Stimulated activated CD8-positive, alpha-beta memory T cell treated with anti-CD3 and anti-CD28 coated beads, Interleukin-4, amount 100 ng/mL, for 48 hours (primary cell): ENCODE measurements at regions not wholly inside any gene's neighbourhood (a gene's known extent, or its start where the extent isn't known, plus 50 kb on each side); places are given as distances from the start of the nearest gene placed in this dataset.

Source experiments
- DNase-seq: peaks from one replicate; pipeline ENCODE4 v3.0.0-alpha.2; 2020

DNA sequence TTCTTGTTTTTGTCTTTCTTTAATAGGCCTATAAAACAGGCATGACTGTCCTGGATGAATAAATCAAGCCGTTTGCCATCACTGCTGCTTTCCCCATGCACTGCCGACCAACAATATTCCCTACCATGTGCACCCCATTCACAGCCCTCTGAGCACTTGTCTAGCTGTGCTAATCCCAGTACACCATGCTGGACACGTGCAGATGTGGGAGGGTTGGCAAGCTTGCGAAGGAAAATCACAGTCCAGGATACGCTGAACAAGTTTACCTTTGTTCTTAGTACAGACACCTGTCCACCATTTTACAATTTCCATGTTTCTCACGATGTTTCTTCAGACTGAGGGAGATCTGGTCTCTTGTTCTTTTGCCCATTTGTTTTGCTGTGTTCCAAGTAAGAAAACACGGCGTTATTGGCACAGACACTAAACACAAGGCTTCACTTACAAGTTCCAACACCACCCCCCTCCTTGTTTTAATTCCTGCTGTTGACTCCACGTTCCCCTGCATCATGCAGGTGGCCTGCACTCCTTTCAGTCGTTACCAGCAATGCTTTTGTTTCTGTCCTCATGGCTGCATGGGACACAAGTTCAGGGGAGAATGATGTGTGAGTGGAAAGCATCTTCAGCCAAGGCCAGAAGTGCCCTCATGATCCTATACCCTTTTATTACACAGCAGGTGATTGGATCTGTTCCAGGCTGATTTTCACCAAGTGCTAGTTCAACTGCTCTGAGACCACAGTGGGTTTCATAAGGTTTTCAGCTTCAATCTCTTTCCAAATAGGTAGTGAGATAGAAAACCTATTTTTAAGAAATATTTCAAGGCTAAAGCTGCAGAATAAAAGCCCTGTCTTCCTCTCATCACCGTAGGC is 608.9 kb downstream of the IRX1 start:
- DNase-seq: no peak

DNA sequence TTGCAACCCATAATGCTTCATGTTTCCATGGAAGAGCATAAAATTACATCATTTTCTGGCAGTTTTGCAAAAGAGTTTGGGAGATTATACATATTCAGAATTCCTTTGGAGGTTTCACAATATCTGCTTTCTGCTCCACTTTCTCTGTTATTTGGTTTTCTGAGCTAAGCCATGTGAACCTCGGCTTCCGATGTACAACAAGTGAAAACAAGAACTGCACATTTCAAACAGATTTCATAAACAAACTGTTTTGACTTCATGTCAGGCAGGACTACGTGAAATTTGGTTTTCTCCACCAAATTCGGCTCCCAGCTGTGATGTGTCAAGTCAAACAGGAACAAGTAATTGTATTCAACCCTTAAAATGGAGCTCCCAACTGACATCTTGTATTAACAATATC is 609.8 kb downstream of the IRX1 start:
- DNase-seq: no peak

DNA sequence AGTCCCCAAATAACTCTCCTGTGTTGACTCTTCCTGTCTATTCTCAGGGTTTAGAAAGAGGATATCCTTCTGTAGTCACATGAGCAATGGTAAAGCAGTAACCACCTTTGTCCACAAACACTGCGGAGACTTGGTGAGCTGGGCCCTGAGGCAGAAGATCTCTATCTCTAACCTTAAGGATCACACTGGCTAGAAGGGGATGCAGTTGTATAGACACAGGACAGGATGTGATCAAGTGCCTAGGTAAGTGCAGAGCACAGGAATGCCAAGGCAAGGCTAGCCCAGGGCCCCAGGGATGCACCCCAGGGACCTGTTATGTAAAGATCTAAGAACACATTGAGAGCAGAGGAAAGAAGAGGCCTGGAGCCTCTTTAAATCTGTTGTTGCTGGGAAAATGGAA is 610.5 kb downstream of the IRX1 start:
- no peak for DNase-seq

GRCh38 chr5:4207486-4207885 is 611.9 kb downstream of the IRX1 start:
- DNase-seq: no peak

DNA sequence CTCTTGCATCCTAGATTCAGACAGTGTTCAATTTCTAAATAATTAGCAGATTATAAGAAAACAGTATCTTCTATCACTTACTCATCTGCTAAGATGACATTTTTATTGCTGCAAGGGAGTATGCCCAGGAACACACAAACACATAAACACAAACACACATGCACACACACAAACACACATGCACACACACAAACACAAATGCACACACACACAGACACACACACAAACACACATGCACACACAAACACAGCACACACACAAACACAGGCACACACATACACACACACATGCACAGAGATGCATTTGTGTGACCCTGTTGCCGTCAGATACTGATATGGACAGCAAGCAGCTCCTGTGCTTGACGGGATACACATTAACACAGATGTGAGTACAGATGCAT is 612.9 kb downstream of the IRX1 start:
- DNase-seq: no peak

GRCh38 chr5:4208996-4209395 is 613.4 kb downstream of the IRX1 start:
- DNase-seq: no peak

GRCh38 chr5:4212071-4212739 is 616.6 kb downstream of the IRX1 start:
- no peak for DNase-seq

GRCh38 chr5:4212981-4213819 is 617.6 kb downstream of the IRX1 start:
- no peak for DNase-seq

GRCh38 chr5:4215143-4215542 is 619.5 kb downstream of the IRX1 start:
- no peak for DNase-seq

GRCh38 chr5:4216142-4216541 is 620.5 kb downstream of the IRX1 start:
- no peak for DNase-seq

DNA sequence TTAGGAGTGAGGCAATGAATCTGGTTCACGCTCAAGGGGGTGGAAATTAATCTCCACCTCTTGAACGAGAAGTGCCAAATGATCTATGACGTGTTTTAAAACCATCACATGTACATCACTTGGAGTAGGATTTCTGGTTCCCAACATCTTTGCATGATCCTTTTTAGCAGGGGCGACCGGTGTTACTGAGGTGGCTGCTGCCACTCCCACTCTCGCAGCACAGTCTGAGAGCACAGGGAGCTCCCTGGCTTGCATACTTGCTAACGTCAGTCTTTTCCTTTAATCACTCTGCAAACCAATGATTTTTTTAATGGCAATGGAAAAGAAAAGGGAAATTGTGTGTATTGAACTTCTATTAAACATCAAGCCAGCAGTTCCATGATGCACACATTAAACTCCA is 624.4 kb downstream of the IRX1 start:
- no peak for DNase-seq

DNA sequence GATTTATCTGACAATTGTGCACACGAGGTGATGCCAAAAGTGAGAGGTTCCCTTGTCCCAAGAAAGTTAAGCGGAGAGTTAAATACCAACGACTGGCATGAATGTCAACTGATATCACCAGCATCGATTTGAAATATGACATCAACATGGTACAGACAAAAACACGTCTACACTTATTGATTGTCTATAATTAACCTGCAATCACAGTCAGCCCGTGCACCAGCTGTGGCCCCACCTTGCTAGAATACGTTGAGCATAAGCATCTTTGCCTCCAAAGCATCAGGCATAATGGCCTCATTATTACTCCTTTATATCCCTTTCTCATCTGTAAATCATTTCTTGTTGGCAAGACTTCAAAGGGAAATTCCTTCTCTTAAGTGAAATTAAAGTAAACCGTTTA is 625.4 kb downstream of the IRX1 start:
- no peak for DNase-seq

DNA sequence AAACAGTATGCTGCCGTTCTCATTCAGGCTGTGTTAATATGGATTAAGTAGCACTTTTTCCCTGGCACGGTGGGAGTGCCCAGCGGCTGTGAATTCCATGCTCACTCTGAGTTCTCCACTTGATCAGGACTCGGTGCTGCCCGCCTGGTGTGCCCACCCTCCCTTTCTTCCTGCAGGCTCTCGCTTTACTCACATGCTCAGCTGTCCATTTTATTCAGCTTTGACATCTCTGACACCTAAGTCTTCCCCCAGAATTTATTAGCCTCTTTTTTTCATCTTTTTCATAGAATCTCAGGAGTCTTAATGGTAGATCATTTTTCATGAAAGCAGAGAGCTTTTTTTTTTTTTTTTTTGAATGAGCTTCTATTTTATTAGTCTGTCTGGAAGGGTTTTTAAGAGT is 626.5 kb downstream of the IRX1 start:
- DNase-seq: no peak

GRCh38 chr5:4222821-4223220 is 627.2 kb downstream of the IRX1 start:
- no peak for DNase-seq

- DNase-seq: no peak
These were observed 630.1 kb downstream of the IRX1 start for GRCh38 chr5:4225741-4226140.

- no peak for DNase-seq
These were observed 630.9 kb downstream of the IRX1 start for GRCh38 chr5:4226565-4226964.

DNA sequence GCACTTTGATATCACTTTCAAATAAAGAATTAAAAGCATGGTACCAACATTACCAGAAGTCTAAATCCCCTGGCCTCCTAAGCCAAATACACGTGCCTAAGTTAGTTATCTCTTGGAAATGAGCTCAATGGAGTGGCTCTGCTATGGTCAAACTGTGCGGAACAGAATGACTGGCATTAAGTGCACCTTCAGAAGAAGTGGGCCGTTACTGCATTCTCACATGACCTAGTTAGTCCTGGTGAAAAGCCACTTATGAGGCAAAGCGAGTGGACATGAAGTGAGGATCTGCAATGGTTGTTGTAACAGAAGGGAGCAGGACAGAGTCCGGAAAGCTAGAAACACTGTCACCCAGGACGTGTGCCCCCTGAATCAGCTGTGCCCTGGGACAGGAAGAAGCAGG is 633.1 kb downstream of the IRX1 start:
- DNase-seq: no peak

DNA sequence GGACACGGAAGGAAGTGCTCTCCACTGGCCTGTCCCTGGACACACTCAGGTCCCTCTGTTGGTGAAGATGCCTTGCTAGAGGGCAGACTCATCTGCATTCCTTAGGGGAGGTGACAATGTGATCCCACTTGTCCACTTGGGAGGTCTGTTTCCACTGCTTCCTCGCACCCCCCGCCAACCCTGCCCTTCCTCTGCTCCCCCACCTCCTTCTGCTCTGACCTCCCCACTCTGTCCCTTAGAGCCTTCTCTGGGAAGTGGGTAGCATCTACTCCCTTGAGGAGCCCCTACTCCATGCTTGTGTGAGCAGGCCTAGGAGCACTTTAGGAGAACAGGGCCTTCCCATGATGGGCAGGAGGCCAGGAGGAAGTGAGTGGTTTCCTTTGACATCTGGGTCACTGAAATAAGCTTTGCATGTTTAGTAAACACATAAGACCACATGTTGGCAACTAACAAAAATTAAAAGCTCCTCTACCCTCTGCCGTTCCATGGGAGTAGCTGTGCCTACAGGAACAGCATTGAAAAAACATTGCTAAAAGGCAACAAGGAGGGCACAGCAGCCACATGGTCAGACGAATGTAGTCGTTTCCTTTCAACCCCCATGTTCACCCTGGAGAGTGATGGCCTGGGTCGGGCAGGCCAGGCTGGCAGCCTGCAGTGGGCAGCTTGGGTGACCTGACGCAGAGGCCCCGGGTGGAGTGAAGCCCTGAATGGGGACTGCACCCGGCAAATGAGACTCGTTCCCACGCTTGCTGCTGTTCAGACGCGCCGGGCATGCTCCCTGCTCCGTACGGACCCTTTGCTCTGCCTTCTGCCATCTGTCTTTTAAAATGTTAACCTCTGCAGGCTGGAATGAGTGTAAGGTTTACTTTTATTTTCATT is 634.0 kb downstream of the IRX1 start:
- DNase-seq: no peak

DNA sequence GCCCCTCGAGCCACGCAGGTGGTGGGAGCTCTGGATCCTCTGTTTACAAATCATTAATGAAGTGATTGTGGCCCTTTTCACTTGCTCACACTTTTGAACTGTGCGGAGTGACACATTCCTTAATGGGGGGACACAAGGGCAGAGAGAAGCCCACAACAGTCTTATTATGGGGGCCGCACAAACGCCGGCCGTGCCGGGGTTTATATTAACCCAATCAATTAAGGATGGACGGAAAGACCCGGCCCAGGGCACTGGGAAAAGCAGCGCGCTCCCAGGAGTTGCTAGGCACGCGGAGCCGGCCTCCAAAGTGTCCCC is 634.8 kb downstream of the IRX1 start:
- no peak for DNase-seq

DNA sequence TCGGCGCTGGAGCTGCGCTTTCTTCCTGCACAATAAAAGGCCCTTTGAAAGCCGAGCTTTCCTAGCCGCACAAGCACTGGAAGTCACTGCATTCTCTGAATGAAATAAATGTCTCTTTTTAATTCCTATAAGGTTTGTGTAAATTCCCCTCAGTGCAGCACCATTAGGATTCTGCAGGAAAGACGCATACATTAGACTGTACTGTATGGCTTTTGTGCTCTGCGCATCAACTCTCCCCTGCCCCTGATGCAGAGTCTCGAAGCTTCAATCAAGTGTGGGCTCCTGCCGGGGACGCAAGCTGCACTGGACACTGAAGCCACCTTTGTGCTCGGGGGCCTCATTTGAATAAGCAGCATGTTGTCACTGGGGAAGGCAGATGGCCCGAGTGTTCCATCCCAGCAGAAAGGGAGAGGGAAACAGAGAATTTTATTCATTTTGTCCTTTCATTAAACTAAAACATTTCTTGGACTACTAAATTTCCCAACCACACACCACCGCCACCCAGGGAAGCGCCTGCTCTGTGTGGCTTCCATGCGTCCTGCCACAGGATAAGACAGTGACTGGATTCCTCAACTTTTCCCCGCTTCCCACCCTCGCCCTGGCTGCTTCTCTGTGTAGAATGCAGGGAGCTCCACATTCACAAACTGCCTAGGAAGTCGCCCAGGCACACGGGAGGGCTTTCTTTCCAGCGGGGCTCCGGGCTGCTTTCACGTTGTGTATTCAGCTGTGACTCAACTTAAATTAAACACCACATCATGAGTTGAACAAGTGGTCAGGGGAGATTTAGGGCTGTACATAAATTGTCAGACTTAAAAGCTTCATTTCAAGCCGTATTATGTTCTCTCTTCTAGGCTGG is 635.4 kb downstream of the IRX1 start:
- DNase-seq: no peak

DNA sequence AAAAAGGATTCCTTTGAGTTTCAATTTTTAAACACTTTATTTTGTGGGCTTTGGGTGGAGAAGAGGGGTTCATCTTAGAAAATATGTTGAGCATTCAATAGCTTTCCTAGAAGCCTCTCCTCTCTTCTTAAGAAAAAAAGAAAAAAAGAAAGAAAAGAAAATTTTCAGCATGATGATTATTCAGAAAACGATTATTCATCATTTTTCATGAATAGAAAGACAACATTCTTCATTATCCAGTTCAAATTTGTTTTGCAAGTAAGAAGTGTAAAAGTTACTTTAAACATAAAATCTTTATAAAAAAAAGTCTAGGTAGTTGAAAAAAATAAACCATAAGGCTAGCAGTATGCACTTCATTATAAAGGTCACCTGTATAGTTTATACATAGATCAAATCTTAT is 636.5 kb downstream of the IRX1 start:
- no peak for DNase-seq

GRCh38 chr5:4233671-4234070 is 638.0 kb downstream of the IRX1 start:
- DNase-seq: no peak
